ENCODE measurements at regions not wholly inside any gene's neighbourhood (a gene's known extent, or its start where the extent isn't known, plus 50 kb on each side); places are given as distances from the start of the nearest gene placed in this dataset.

DNA sequence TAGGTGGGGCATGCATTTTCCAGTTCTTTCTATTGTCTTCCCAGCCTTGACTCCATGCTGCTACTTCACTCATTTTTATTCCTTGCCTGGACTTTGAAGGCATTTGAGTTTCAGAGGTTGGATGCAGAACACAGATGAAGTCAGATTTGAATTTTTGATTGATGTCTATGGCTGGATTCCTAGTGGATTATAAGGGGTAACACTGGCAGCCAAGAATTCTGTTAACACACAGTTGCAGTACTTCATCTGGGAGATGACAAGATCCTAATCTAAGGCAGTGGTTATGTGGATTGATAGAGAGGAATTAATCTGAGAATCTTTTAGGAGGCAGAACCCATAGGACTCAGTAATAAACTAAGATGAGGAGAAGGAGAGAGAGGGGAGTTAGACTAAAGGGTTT, 439.0 kb upstream of the USP24 start:
- Histone ChIP-seq H3K4me3 (no peak overlapping the region), H3K27me3 (ENCODE audit: low read depth) (no peaks in the 10 kb centered on the region), H3K4me1 (no peaks in the 10 kb centered on the region), H3K9me3 (no peaks in the 10 kb centered on the region), H3K36me3 (replicated peaks) (no peaks in the 10 kb centered on the region)
- in situ Hi-C loops (cut with MboI; ENCODE audit: low sequenced_read_pairs): no loop called here
- DNase-seq (ENCODE audit: low spot score in 2 of 2): no peak

DNA sequence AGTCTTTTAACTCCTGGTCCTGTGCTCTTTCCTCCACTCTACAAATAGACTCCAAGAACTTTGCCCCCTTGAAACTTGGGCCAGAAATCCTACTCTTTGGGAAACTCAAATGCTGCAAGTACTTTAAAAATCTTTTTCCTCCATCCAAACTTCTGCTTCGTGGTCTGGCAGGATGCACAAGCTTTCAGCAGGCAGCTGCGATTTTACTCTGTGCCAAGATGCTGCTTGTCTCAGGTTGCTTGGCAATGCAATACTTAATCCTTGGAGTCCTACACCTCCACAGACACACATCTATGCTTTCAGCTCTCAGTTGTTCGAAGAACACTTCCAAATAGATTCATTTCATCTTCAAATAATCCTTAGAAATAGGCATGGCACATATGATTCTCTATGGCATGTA, 435.3 kb upstream of the USP24 start:
- in situ Hi-C loops (cut with MboI; ENCODE audit: low sequenced_read_pairs): no loop called here
- H3K4me1 ChIP-seq: no peaks in the 10 kb centered on the region
- no peak for DNase-seq (ENCODE audit: low spot score in 2 of 2)
- no peak overlapping the region for H3K4me3 ChIP-seq
- no peaks in the 10 kb centered on the region for H3K36me3 ChIP-seq (replicated peaks)
- H3K9me3 ChIP-seq: no peaks in the 10 kb centered on the region
- H3K27me3 ChIP-seq (ENCODE audit: low read depth): no peaks in the 10 kb centered on the region

DNA sequence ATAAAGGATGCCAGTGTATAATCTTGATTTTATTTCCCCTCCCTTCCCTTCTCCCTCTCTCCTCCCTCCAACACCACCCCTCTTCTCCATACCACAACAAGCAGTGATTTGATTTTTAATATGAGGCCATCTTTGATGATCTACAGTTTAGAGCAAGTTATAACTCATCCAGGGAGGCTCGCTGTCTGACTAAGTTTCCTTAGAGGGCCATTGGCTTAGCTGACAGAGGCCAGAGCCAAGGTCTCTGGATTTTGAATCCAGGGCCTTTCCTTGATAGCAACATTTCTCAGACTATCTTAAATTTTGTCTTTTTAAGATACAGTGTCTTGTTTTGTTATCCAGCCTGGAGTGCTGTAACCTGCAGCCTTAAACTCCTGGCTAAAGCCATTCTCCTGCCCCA, 431.0 kb upstream of the USP24 start:
- in situ Hi-C loops (cut with MboI; ENCODE audit: low sequenced_read_pairs): no loop called here
- Histone ChIP-seq H3K36me3 (replicated peaks) (no peaks in the 10 kb centered on the region), H3K9me3 (no peaks in the 10 kb centered on the region), H3K4me3 (no peak overlapping the region), H3K4me1 (no peaks in the 10 kb centered on the region), H3K27me3 (ENCODE audit: low read depth) (no peaks in the 10 kb centered on the region)
- no peak for DNase-seq (ENCODE audit: low spot score in 2 of 2)

DNA sequence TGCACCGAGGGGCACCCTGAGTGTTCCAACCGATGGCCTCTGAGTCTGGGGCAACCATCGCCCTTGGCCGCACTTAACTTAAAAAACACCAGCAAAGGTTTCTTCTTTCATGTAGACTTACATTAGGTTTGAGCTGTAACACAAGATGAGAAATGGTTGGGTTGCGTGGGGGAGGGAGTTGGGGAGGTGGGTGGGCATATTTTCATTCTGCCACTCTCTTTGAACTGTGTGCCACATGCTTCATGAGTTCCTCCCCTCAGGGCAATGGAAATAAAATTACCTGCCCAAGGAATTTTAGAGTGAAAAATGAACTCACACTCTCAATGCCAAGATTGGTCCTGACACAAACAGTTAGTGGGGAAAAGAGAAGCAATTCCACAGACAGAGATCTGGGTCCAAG, 430.1 kb upstream of the USP24 start:
- H3K4me1 ChIP-seq: no peaks in the 10 kb centered on the region
- no peaks in the 10 kb centered on the region for H3K36me3 ChIP-seq (replicated peaks)
- H3K4me3 ChIP-seq: no peak overlapping the region
- in situ Hi-C loops (cut with MboI; ENCODE audit: low sequenced_read_pairs): no loop called here
- no peaks in the 10 kb centered on the region for H3K27me3 ChIP-seq (ENCODE audit: low read depth)
- no peak for DNase-seq (ENCODE audit: low spot score in 2 of 2)
- no peaks in the 10 kb centered on the region for H3K9me3 ChIP-seq

DNA sequence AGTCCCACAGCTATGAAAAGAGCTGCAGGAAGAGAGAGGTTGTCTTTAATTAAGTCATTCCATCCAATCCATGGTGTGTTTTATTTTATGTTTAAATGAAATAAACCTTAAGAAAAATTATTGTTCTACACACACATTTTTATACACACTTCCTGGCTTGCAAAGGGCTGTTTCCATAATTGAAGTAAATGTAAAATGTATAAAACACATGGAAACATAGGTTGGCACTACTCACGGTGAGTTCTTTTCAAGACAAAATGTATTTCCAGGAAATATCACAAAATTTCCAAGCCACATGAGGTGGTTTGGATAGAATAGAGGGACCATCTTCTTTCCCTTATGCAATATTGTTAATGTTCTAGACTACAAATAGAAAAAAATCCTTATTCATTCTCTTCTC, 426.8 kb upstream of the USP24 start:
- Histone ChIP-seq H3K9me3 (no peaks in the 10 kb centered on the region), H3K4me3 (no peak overlapping the region), H3K27me3 (ENCODE audit: low read depth) (no peaks in the 10 kb centered on the region), H3K36me3 (replicated peaks) (no peaks in the 10 kb centered on the region), H3K4me1 (no peaks in the 10 kb centered on the region)
- no peak for DNase-seq (ENCODE audit: low spot score in 2 of 2)
- in situ Hi-C loops (cut with MboI; ENCODE audit: low sequenced_read_pairs): no loop called here

DNA sequence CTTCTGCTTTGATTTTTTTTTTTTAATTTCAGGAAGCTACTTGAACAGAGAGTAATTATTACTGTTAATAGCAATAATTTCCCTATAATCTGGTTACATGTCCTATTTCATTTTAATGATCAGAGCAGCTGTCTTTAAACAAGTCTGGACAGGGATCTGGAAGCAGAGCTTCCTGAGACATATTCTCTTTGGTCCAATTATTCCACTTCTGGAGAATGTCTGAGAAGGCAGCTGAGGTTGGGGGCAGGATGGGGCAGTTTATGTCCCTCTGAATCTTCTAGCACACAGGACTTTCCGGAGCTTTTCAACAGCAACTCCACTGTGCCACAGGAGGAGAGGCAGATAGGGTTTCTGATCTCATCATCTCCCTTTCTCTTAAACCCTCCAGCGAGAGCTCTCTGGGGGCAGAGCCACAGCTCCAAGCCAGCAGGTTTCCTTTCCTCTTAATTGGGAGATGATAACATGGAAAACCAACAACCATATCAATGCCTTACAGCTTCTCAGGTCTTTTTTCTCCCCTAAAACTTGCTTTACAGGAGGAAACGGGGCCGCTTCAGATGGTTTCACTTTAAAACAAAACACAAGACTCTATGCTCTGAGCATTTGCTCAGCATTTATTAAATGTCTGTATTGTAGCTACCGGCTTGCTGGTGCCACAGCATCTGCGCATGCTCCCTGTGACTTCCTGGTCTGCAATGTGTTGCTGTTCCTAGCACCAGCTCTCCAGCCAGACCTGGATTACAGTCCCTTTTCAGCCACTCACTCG, 425.7 kb upstream of the USP24 start:
- Histone ChIP-seq H3K27me3 (ENCODE audit: low read depth) (no peaks in the 10 kb centered on the region), H3K9me3 (no peaks in the 10 kb centered on the region), H3K4me3 (no peak overlapping the region), H3K4me1 (no peaks in the 10 kb centered on the region), H3K36me3 (replicated peaks) (no peaks in the 10 kb centered on the region)
- no peak for DNase-seq (ENCODE audit: low spot score in 2 of 2)
- in situ Hi-C loops (cut with MboI; ENCODE audit: low sequenced_read_pairs): no loop called here

DNA sequence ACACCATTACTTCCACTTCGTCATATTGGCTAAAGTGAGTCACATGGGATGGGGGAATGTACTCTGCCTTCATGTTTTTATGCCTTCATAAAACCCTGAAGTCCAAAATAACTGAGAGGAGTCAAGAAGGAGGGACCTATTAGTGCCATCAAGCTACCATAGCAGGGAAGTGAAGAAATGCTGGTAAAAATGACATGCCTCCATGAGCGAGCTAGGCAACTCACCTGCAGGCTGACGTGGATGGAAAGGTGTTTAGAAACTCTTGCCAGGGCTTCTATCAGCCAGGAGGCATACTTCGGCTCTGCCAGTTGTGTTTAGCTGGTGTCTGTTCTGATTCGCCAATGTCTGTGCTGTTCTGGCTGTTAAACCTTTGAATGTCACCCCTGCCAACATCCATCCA, 424.4 kb upstream of the USP24 start:
- DNase-seq (ENCODE audit: low spot score in 2 of 2): no peak
- in situ Hi-C loops (cut with MboI; ENCODE audit: low sequenced_read_pairs): no loop called here
- Histone ChIP-seq H3K4me3 (no peak overlapping the region), H3K27me3 (ENCODE audit: low read depth) (no peaks in the 10 kb centered on the region), H3K9me3 (no peaks in the 10 kb centered on the region), H3K36me3 (replicated peaks) (no peaks in the 10 kb centered on the region), H3K4me1 (no peaks in the 10 kb centered on the region)

DNA sequence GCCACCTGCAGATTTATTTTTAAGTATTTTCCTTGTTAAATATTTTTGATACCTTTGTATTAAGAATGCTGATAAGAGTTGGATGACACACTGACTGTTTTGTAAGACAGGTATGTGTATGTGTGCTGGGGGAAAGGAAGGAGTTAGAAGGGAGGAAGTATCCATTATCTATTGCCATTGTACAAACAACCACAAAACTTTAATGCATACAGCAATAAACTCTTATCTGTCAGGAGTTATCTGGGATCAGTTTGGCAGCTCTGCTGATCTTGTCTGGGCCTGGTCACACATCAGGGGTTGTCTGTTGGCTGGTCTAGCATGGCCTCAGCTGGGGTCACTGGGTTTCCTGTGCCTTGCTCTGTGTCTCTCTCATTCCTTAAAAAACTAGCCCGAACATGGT, 423.9 kb upstream of the USP24 start:
- in situ Hi-C loops (cut with MboI; ENCODE audit: low sequenced_read_pairs): no loop called here
- H3K27me3 ChIP-seq (ENCODE audit: low read depth): no peaks in the 10 kb centered on the region
- H3K4me3 ChIP-seq: no peak overlapping the region
- no peaks in the 10 kb centered on the region for H3K36me3 ChIP-seq (replicated peaks)
- DNase-seq (ENCODE audit: low spot score in 2 of 2): no peak
- no peaks in the 10 kb centered on the region for H3K9me3 ChIP-seq
- no peaks in the 10 kb centered on the region for H3K4me1 ChIP-seq

DNA sequence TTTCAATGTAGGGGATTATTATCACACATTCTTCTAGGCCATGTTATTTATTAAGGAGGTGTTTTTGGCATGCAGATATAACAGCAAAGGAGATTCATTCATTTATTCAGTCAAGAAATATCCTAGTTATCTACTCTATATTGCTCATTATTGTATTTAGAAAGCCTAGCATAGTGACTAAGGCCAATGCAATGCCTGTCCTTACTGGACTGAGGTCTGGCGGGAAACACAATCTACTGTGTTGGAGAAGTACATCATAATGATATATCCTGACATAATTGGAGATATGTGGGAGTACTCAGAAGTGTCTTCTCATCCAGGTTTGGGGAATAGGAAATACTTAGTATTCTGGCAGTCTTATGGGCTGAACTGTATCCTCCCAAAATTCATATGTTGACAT, 421.5 kb upstream of the USP24 start:
- no peaks in the 10 kb centered on the region for H3K9me3 ChIP-seq
- in situ Hi-C loops (cut with MboI; ENCODE audit: low sequenced_read_pairs): no loop called here
- no peaks in the 10 kb centered on the region for H3K36me3 ChIP-seq (replicated peaks)
- H3K27me3 ChIP-seq (ENCODE audit: low read depth): no peaks in the 10 kb centered on the region
- H3K4me1 ChIP-seq: no peaks in the 10 kb centered on the region
- no peak for DNase-seq (ENCODE audit: low spot score in 2 of 2)
- H3K4me3 ChIP-seq: no peak overlapping the region

DNA sequence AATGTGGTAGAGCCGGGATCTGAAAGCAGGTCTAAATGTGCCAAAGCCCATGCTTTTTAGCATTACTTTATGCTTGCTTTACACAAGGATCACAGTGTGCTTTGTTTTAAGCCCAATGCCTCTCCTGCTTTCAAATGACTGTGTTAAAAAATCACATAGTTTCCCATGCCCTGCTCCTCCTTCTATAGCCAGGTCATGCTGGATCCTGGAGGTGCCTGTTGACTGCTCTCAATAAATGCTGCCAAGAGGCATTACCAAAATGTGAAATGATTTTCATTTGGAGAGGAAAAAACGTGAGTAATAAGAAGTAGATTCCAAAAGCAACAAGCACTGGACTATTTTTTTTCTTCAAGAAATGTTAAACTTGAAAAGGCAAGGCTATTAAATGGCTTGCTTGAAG, 420.7 kb upstream of the USP24 start:
- DNase-seq (ENCODE audit: low spot score in 2 of 2): no peak
- Histone ChIP-seq H3K4me3 (no peak overlapping the region), H3K9me3 (no peaks in the 10 kb centered on the region), H3K27me3 (ENCODE audit: low read depth) (no peaks in the 10 kb centered on the region), H3K36me3 (replicated peaks) (no peaks in the 10 kb centered on the region), H3K4me1 (no peaks in the 10 kb centered on the region)
- in situ Hi-C loops (cut with MboI; ENCODE audit: low sequenced_read_pairs): no loop called here

DNA sequence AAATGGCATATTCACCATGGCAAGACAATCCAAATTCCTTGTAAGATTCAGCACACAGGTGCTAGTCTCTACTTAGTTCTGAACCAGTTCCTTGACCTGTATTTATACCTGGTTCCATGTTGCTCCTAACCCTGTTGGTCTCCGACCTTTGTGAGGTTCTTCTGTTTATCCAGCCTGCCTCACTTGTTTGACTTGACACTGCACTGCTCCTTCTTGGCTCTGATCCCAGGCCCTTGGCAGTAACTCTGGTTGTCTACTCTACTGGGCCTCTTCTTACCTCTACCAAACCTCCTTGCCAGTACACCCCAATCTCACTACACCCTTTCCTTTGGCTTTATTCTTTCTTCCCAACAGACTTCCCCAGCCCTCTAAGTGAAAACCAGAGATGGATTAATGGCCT, 419.4 kb upstream of the USP24 start:
- H3K36me3 ChIP-seq (replicated peaks): no peaks in the 10 kb centered on the region
- H3K27me3 ChIP-seq (ENCODE audit: low read depth): no peaks in the 10 kb centered on the region
- no peaks in the 10 kb centered on the region for H3K4me1 ChIP-seq
- in situ Hi-C loops (cut with MboI; ENCODE audit: low sequenced_read_pairs): no loop called here
- no peak overlapping the region for H3K4me3 ChIP-seq
- DNase-seq (ENCODE audit: low spot score in 2 of 2): no peak
- no peaks in the 10 kb centered on the region for H3K9me3 ChIP-seq

DNA sequence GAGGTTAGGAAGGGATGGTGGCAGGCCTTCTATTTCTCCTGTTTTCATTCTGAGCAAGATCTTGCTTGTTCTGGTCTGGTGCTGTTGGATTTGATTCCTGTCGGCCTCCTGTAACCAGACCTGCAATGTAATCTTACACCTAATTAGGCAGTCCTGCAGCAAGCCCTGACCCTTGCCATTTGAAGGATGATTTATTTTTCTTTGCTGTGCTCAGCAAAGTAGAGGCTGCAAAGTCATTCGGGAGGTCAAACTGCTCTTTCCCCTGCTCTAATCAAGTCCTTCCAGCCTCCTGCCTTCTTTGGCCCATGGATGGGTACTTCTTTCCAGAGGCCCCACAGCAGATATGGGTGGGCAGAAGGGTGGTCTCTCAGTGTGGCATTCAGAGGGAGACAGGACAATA, 417.7 kb upstream of the USP24 start:
- H3K4me3 ChIP-seq: no peak overlapping the region
- no peaks in the 10 kb centered on the region for H3K9me3 ChIP-seq
- in situ Hi-C loops (cut with MboI; ENCODE audit: low sequenced_read_pairs): no loop called here
- no peaks in the 10 kb centered on the region for H3K27me3 ChIP-seq (ENCODE audit: low read depth)
- no peaks in the 10 kb centered on the region for H3K36me3 ChIP-seq (replicated peaks)
- no peaks in the 10 kb centered on the region for H3K4me1 ChIP-seq
- no peak for DNase-seq (ENCODE audit: low spot score in 2 of 2)

DNA sequence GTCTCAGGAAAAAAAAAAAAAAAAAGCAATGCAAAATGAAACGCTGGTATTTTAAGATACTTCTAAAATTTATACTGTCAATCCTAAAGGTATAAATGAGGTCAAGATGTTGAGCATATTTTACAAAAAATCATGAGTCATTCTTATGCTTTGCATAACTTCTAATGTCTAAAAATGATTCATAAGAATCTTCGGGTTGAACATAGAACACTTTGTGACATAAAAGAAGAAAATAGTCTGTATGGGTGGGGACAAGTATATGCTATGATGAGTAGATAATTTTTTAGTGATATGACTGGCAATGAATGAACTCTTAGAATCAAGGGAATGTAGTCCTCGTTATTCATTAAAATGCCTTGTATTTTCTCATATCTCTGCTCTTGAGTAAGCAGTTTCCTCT, 416.9 kb upstream of the USP24 start:
- in situ Hi-C loops (cut with MboI; ENCODE audit: low sequenced_read_pairs): no loop called here
- Histone ChIP-seq H3K36me3 (replicated peaks) (no peaks in the 10 kb centered on the region), H3K4me1 (no peaks in the 10 kb centered on the region), H3K27me3 (ENCODE audit: low read depth) (no peaks in the 10 kb centered on the region), H3K4me3 (no peak overlapping the region), H3K9me3 (no peaks in the 10 kb centered on the region)
- DNase-seq (ENCODE audit: low spot score in 2 of 2): no peak

DNA sequence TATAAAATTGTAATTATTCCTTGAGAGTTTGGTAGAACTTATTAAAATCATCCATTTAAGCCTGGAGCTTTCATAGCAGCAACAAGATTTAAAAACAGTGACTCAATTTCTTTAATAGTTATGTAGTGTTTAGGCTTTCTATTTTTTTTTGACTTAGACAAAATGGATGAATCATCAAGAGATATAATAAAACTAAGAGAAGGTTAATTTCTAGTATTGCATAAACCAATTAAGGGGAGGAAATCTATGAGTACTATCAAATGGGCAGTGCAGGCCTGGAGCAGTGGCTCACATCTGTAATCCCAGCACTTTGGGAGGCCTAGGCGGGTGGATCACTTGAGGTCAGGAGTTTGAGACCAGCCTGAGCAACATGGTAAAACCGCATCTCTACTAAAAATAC, 416.3 kb upstream of the USP24 start:
- Histone ChIP-seq H3K9me3 (no peaks in the 10 kb centered on the region), H3K4me1 (no peaks in the 10 kb centered on the region), H3K27me3 (ENCODE audit: low read depth) (no peaks in the 10 kb centered on the region), H3K4me3 (no peak overlapping the region), H3K36me3 (replicated peaks) (no peaks in the 10 kb centered on the region)
- no peak for DNase-seq (ENCODE audit: low spot score in 2 of 2)
- in situ Hi-C loops (cut with MboI; ENCODE audit: low sequenced_read_pairs): no loop called here

DNA sequence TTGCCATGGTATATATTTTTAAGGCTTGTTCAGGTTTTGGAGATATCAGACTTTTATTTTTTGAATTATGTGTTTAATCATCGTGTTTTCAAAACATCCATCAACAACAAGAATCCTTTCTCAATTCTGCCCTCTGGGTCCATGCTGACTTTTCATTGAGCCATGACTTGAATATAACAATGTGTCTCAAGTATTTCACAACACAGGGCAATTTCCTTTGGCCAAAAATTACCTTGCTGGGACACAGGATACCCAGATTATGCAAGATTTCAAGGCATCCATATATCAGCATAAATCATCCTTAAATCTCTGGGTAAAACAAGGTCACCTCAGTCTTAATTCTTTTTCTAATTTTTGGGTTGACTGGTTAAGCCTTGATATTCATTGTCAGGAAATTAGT, 411.2 kb upstream of the USP24 start:
- in situ Hi-C loops (cut with MboI; ENCODE audit: low sequenced_read_pairs): no loop called here
- no peak for DNase-seq (ENCODE audit: low spot score in 2 of 2)

More for the DNA sequence above, 411.2 kb upstream of the USP24 start:
- Histone ChIP-seq H3K4me1 (no peaks in the 10 kb centered on the region), H3K4me3 (no peak overlapping the region), H3K9me3 (no peaks in the 10 kb centered on the region), H3K36me3 (replicated peaks) (no peaks in the 10 kb centered on the region), H3K27me3 (ENCODE audit: low read depth) (no peaks in the 10 kb centered on the region)

All from HAP-1 (cell line).